ENCODE measurements at regions not wholly inside any gene's neighbourhood (a gene's known extent, or its start where the extent isn't known, plus 50 kb on each side); places are given as distances from the start of the nearest gene placed in this dataset.

DNA sequence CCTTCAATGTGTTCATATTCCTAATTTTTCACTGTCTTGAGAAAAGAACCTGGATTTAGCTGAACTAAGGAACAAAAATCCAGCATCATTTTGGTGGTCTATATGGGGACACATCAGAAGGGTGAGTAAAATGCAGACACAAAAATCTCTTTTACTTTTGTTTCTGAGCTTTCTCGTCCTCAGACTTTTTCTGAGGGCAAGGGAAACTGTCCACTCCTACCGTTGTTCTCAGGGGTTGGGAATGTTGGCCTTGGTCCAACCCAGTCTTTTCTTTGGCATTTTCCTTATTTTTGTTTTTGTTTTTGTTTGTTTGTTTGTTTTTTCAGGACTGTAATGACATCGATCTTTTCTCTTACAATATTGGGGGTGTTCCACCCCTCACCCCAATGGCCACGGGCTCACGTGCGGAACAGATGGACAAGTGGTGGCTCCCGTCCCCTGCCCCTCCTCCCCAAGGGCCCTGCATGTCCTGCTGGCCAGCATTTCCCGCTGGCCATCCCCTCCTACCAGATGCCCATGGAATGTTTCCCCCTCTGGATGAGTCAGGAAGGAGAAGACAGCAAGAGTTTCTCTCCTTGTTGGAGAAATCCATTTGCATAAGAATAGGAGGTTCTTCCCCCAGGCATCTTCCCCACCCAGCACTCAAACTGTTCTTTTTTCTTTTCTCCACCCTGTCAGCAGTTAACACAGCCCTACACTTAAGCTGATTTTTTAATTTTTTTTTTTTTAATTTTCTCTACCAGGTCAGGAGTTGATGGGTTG lies 305.4 kb upstream of the NDST4 start:
- TF ChIP-seq, protein P1, sequence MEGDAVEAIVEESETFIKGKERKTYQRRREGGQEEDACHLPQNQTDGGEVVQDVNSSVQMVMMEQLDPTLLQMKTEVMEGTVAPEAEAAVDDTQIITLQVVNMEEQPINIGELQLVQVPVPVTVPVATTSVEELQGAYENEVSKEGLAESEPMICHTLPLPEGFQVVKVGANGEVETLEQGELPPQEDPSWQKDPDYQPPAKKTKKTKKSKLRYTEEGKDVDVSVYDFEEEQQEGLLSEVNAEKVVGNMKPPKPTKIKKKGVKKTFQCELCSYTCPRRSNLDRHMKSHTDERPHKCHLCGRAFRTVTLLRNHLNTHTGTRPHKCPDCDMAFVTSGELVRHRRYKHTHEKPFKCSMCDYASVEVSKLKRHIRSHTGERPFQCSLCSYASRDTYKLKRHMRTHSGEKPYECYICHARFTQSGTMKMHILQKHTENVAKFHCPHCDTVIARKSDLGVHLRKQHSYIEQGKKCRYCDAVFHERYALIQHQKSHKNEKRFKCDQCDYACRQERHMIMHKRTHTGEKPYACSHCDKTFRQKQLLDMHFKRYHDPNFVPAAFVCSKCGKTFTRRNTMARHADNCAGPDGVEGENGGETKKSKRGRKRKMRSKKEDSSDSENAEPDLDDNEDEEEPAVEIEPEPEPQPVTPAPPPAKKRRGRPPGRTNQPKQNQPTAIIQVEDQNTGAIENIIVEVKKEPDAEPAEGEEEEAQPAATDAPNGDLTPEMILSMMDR (IDR thresholded peaks at IDR 0.05; ENCODE audit: low read depth, low read length): no peak
- no peak for DNase-seq (ENCODE audit: extremely low read depth, low read depth)

DNA sequence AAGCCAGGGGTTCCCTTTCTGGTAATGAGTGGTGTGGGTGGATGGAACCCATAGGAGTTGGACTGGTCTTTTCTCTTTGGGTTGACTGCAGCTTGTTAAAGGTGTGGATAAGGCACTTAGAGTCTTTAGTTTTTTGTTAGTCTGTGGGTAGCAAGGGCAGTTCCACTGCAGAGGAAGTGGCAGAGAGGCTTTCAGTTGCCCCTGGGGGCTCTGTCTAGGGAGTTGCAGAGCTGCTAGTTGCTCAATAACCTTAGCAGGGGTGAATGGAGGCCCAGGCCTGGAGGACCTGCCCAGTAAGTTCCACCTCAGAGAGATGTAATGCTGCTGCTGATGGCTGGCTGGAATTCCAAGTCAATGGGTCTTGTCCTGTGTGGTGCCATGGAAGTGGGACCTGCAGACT lies 282.6 kb upstream of the NDST4 start:
- DNase-seq (ENCODE audit: extremely low read depth, low read depth): no peak
- TF ChIP-seq, protein P1 (IDR thresholded peaks at IDR 0.05; ENCODE audit: low read depth, low read length): no peak

DNA sequence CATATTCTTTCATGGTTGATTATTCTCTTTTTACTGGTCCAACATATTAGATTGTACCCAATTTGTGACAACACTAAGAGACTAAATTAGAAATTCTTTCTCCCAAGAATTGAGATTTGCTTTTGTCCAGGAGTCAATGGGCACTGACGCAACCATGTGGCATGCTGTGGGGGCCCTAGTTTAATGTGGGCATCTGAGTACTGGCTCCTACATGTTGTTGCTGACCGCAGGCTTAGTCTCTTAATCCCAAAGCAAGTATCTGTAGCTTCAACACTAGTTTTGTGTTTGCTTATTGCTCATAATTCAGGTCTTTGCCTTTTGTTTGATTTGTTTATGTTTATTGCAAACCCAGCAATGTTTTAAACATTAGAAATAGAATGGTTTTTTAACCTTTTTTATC lies 263.4 kb upstream of the NDST4 start:
- TF ChIP-seq, protein P1 (IDR thresholded peaks at IDR 0.05; ENCODE audit: low read depth, low read length): no peak
- no peak for DNase-seq (ENCODE audit: extremely low read depth, low read depth)

DNA sequence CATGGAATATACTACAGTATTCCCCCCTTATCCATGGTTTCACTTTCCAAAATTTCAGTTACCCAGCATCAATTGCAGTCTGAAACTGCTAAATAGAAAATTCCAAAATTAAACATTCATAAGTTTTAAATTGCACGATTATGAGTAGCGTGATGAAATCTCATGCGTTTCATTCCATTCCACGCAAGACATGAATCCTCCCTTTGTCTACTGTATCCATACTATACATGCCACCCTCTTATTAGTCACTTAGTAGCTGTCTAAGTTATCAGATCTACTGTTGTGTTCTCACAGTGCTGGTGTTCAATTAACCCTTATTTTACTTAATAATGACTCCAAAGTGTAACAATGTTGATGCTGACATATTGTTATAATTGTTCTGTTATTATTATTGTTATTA lies 261.2 kb upstream of the NDST4 start:
- DNase-seq (ENCODE audit: extremely low read depth, low read depth): no peak
- TF ChIP-seq, protein P1 (IDR thresholded peaks at IDR 0.05; ENCODE audit: low read depth, low read length): no peak

DNA sequence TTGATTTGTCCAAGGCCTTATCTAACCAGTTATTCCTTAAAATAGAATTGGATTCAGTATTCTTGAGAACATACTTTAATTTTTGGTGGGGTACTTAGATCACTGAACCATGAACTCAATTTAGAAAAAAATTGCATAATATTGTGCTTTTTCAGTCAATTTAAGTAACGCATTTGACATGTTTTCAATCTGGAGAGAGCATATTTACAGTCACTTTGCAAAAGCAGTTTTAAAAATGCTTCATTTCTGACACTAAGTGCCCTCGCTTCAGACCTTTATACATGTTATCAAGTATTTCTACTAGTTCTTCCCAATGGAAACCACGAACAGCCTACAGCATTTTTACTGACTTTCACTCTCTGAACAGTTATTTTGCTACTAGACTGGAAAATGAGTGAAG lies 257.1 kb upstream of the NDST4 start:
- TF ChIP-seq, protein P1 (IDR thresholded peaks at IDR 0.05; ENCODE audit: low read depth, low read length): no peak
- DNase-seq (ENCODE audit: extremely low read depth, low read depth): no peak

DNA sequence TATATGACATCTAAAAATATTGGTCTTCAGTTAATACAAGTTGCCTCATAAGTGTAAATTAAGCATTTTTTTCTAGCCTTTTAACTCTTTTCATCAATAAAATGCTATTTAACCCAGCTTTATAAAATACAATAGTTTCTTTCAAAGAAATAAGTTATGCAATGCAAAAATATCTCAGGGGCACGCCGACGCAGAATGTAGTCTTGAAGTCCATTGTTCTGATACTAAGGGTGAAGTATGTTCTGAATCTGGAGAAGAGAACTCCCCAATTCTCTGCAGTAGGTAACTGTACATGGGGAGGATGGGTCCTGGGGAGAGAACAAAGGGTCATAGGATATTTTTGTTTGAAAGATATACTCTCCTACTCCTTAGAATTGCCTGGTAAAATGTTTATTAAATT lies 256.6 kb upstream of the NDST4 start:
- DNase-seq (ENCODE audit: extremely low read depth, low read depth): no peak
- TF ChIP-seq, protein P1 (IDR thresholded peaks at IDR 0.05; ENCODE audit: low read depth, low read length): no peak

DNA sequence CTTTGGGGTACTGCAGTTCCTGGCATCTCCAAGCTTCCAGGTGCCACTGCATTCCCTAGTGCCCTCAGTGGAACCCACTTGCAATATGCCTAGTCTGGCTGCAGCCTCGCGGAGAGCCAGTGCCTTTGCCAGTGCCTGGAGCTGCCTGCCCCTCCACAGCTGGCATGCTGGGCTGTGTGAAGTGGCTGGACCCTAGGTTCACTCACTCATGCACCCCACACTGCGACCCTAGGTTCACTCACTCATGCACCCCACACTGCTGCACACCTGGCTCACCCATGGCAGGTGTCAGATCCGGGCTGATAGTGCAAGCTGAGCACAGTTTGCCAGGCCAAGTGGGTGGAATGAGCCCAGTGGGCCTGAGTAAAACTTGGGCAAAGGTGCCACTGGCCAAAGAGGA lies 253.0 kb upstream of the NDST4 start:
- DNase-seq (ENCODE audit: extremely low read depth, low read depth): no peak
- TF ChIP-seq, protein P1 (IDR thresholded peaks at IDR 0.05; ENCODE audit: low read depth, low read length): no peak
